Ramos (cell line): ENCODE measurements at regions not wholly inside any gene's neighbourhood (a gene's known extent, or its start where the extent isn't known, plus 50 kb on each side); places are given as distances from the start of the nearest gene placed in this dataset.

Experiments used
- in situ Hi-C: fragments of 300-500 bp; cut with MboI; formaldehyde crosslinking; loops from one replicate; pipeline ENCODE4 v1.14.3; 2022; ENCODE audit warnings: low sequenced_read_pairs; ENCODE audit not compliant: unreplicated experiment

DNA sequence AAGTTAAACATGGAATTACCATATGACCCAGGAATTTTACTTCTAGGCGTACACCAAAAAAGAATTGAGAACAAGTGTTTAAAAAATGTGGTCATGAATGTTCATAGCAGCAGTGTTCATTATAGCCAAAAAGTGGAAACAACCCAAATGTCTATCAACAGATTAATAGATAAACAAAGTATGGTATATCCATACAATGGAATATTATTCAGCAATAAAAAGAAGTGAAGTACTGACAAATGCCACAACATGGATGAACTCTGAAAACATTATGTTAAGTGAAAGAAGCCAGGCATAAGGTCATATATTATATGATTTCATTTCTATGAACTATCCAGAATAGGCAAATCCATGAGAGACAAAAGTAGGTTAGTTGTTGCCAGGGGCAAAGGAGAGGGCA, 141.7 kb upstream of the NAV2 start:
- in situ Hi-C loops, result loop anchor here (25.0 kb wide), 1 partner anchor 566 kb away; no protein-coding TSS in a partner anchor

DNA sequence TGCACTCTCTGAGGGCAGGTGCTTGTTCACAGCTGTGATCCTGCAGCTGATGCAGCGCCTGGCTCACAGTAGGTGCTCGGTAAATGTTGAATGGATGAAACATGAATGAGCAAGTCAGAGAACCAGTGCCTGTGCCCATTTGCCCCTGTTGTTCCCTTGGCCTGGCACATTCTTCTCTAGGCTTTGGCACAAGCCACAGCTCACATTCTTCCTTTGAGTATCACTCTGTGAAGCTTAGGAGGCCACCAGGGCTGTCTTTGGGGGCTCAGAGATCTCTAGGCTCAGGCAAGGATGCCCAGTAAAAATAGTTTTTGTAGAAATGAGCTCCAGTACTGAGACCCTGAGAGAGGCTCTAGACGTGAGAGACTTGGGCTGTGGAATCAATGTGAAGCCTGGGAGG, 144.6 kb upstream of the NAV2 start:
- in situ Hi-C loops, result loop anchor here (10.0 to 25.0 kb wide), 2 partner anchors 337 to 569 kb away; no protein-coding TSS in a partner anchor

DNA sequence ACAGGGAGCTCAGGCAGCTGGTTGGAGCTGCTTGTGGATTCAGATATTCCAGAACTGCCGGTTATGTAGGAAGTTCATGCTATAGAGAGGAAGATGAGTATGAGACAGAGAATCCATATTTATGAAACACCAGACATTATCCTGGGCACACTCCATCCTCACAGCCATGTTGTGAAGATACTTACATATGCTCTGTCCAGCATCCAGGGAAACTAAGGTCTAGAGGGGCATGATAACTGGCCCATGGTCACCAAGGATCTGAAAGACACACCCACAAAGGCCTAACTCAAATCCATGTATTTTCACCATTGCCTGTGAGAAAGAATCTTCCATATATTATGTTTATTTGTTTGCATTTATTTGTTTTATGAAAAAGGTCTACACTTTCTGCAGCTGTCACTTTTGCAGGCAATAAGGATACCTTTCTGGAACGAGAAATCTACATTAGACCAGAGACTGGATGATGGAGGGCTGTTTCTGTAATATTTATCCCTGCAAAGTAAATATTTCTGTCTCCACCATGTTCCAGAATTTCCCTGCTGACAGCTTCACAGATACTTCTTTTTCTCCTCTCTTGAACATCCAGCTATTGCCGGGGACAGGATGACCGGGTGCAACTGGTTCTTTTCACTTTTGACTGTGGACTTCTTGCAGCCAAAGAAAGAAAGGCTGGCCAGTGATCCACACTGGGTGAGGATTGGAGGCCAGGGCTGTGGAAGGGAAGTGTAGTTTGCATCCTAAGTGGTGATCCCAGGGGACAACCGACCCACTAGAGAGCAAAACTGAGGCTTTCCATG, 145.9 kb upstream of the NAV2 start:
- in situ Hi-C loops, result loop anchor here (10.0 to 25.0 kb wide), 2 partner anchors 338 to 571 kb away; no protein-coding TSS in a partner anchor

DNA sequence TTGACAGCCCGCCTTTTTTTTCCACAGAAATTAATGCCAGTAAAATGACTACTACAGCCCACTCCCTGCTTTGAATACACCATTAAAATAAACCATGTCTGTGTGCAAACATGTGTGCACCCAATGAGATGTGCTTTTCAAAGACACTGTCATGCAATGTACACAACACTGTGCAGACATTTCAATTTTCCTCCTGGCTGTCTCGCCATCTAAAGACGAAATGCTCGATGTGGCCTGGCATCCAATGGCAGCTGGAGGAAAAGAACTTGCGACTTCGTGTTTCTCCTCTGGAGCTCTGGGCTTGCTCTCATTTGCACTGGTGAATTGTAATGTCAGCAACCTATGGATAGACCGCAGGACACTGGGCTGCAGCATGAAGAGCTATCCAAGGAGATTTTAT, 147.0 kb upstream of the NAV2 start:
- in situ Hi-C loops, result loop anchor here (10.0 to 25.0 kb wide), 2 partner anchors 339 to 572 kb away; no protein-coding TSS in a partner anchor

DNA sequence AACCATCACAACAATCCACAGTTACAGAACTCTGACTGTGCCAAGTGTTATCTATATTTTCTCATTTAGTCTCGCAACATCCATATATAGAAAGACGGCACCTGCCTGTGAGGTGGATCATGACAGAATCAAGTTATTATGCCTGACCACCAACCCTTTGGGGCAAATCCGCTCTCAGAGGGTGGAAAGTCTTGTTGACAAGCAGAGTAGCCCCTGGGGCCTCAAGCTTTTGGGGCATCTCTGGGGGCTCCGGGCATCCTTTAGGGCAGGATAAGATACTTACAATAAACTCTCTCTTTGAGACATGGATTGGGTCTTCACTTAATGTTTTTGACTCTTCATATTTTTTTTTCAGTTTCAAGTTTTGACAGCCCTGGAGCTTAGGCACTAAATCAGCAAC, 150.5 kb upstream of the NAV2 start:
- in situ Hi-C loops, result loop anchor here (5.0 to 25.0 kb wide), 4 partner anchors 175 to 575 kb away; no protein-coding TSS in a partner anchor

DNA sequence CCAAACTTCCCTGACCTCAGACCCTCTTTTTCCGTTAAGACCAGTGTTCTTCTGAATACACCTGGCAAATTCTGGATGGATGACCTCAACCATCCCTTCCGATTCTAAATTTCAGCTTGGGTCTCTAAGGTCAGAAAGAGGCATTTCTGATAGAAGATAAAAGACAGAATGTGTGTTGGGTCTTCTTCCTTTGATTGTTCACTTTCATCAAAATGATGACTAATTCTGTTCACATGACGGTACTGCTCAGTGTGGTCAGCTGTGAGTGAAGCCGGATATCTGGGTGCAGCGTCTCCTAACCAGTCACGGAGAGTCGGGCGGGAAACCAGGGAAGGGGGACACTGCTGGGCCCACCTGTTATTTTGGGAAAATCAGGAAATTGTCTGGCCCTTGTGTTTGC, 151.6 kb upstream of the NAV2 start:
- in situ Hi-C loops, result loop anchor here (5.0 to 25.0 kb wide), 4 partner anchors 176 to 576 kb away; no protein-coding TSS in a partner anchor

DNA sequence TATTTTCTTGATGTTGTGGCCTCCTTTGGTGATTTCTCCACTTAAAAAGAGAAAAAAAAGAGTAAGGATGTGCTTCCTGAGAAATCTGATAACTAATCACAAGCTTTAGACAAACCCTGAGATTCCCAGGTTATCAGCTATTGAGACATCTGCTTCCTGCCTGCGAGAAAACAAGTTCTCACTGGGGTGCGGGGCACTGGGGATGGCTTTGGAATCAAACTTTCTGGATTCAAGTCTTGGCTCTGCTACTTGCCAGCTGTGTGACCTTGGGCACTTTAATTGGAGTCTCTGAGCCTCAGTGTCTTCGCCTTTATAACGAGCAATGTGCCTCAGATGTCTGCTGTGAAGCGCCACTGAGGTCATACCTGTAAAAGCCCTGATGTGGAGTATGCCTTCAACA, 152.5 kb upstream of the NAV2 start:
- in situ Hi-C loops, result loop anchor here (5.0 to 25.0 kb wide), 4 partner anchors 177 to 577 kb away; no protein-coding TSS in a partner anchor

DNA sequence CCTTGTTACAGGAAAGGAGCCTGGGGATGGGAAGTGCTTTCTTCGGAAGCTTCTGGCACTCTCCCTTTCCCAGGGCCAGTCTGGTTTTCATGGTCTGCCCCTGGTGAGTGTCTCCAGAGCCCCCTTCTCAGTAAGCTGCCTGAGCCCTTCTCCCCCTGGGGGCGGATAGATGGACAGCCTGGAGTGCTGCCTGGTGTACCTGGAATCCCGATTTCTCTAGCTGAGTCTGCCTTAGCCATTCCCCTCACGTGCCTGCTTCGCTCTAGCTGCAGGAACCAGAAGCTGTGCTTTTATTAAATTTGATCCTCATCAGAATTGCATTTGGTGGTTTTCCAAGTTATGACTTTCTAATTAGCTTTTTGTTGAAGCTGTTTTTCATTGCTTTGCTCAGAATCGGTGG, 152.9 kb upstream of the NAV2 start:
- in situ Hi-C loops, result loop anchor here (5.0 to 25.0 kb wide), 5 partner anchors 178 to 578 kb away; no protein-coding TSS in a partner anchor

DNA sequence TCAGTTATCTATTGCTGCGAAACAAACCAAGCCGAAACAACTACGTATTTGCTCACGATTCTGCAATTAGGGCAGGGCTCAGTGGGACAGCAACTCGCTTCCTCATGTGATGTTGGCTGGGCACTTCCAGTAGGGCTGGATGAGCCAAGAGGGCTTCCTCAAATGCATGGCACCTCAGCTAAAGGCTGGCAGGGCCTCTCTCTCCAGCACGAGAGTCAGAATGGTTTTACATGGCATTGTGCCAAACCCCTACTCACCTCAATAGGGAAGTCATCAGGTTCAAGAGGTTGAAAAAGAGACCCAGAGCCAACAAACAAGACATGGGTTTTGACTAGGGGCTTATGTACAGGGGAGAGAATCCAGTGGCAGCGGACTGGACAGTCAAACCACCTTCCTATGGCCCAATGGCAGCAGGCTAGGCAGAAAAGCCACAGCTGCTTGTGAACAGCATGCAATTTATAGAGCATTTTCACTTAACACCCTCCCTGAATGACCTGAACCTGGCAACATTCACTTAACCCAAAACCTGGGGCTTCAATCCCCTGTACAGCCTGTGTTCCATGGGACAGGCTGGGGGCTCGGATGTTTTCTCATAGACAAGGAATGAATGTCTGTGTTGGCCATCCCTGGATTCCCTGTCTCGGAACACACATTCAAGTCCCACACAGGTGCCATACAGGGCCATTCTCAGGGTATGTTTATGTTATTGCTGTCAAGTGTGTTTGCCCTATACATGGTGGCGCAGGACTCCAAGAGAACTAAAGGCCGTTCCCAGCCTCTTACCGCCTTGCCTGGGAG, 154.2 kb upstream of the NAV2 start:
- in situ Hi-C loops, result loop anchor here (5.0 to 25.0 kb wide), 2 partner anchors 486 to 579 kb away; no protein-coding TSS in a partner anchor

DNA sequence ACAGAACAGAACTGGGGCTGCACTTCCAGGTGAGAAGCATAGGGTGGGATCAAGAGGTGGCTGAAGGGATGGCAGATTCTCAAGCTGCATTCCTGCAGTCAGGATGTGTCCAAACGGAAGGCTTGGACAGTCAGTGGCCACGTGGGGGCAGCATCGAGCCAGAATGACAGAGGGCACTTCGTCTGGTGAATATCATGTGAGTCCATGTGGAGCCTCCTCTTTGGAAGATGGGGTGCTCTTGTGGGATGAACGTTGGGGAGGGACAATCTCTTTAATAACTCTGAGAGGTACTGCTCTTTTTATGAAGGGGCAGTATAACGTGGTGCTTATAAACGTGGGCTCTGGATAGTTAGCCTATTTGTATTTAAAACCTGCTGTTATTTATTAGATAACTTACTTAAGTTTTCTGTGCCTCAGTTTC, 154.9 kb upstream of the NAV2 start:
- in situ Hi-C loops, result loop anchor here (5.0 to 25.0 kb wide), 2 partner anchors 485 to 580 kb away; no protein-coding TSS in a partner anchor

DNA sequence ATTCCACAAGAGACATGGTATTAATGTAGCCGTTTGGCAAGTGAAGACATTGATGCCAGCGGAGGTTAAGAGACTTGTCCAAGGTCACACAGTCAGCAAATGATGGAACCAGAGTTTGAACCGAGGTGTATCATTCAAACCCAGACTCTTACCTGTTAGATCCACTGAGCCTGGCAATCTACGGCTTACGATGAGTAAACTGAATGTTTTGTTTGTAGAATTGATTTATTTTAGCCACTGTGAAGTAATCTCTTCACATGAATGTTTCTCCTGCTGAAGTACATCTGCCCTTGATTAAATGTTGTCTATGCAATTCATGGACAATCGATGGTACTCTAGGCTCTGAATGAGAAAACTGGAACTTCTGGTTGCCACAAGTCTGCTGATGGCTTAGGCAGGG, 155.5 kb upstream of the NAV2 start:
- in situ Hi-C loops, result loop anchor here (5.0 to 25.0 kb wide), 2 partner anchors 485 to 580 kb away; no protein-coding TSS in a partner anchor

DNA sequence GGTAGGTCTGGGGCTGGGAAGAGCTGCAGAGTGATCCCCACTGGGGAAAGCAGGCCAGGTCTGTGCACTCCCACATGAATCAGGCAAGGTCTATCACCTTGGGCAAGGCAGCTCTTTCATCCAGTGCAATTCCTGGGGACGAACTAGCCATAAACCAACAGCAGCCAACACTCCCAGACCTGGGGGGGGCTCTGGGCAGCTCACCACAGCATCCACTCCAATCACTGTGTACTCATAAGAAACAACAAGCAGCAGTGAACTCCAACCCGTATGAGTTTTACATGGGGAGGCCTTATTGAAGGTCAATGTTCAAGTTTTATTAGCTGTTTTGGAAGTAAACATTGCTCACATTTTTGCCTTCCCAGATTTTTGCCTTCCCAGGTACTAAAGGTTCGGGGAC, 157.4 kb upstream of the NAV2 start:
- in situ Hi-C loops, result loop anchor here (5.0 to 25.0 kb wide), 2 partner anchors 483 to 582 kb away; no protein-coding TSS in a partner anchor

DNA sequence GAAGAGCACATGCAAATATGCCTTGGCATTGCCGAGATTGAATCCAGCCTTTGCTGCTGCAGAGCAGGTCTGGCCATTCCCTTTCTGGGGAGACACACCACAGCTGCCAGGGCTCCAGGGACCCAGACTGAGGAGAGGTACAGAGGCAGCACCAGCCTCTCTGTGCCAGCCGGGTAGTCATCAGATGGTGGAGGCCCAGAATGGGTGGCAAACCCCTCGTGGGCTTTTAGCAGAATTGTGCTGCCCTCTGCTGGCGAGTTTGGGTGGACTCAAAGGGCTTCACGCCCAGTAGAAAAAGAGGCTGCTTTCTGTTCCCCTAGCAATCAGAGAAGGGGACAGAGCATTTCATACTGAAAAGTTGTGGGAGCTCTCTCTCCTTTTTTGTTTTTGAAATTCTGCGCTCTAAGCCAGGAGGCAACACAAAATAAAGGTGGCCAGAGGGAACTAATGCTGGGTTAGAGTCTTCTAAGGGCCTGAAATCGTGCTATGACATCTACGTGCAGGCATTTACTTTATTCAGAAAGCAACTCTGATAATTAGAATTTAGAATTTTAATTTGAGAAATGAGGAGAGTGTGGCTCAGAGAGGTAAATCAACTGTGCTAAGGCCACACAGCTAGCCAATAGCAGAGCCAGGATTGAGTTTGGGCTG, 158.8 kb upstream of the NAV2 start:
- in situ Hi-C loops, result loop anchor here (25.0 kb wide), 1 partner anchor 583 kb away; no protein-coding TSS in a partner anchor

DNA sequence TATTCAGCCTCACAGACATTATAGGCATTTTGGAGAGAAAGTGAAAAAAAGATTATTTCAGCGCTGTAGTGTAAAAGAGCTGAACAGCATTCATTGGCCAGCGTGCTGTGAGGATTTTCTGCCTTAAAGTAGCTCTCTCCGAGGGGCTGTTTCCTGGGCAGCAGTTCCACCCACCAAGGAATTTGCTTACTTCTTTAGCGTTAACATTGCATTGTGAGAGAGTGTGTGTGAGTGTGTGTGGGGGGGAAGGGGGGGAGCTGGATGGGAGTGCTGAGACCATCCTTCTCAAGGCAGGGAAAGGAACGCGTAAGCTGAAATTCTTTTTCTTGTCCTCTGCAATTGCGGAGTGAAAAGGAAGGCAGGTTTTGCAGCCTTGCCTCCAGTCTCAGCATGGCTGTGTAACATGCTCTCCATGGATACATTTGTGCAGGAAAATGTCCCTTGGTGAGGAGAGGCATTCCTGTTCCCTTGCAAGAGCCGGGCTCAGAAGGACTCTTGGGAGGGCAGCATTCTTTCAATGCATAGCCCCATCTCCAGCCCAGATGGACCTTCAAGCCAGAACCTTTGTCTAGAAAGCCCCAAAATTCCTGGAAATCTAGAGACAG, 159.9 kb upstream of the NAV2 start:
- in situ Hi-C loops, result loop anchor here (25.0 kb wide), 1 partner anchor 585 kb away; no protein-coding TSS in a partner anchor

DNA sequence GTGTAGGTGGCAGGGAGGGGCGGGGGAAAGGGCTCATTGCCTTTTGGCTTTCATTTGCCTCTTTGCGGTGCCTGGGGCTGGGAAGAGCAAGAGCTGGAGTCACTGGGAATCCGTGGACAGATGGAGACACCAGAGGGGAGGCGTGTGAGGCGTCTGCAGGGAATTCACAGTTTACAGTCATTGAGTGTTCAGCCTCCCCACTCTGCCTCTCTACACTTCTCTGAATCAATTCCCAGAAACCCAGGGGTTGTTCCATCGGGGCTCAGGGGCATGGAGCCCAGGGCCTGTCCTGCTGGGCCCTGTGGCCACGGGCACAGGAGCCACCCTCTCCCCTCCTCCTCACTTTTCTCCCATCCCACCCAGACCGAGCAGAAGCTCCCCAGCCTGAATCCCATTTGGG, 160.5 kb upstream of the NAV2 start:
- in situ Hi-C loops, result loop anchor here (25.0 kb wide), 1 partner anchor 585 kb away; no protein-coding TSS in a partner anchor

DNA sequence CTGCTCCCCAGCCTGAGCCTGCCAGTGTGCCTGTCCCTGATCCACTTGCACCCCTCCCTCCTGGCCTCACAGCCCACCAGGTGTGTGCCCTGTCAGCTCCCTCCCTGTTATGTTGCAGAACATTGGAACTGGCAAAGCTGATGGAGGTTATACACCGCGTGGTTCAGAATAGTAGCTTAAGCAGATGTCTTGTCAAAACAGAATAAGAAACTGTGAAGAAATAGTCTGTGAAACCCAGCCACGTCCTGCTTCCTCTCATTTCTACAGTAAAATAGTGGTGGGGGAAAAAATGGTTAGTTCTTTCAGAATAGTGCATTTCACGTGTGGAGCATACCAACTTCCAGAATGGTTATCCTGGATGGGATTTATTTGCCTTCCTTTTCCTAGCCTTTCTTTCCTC, 161.2 kb upstream of the NAV2 start:
- in situ Hi-C loops, result loop anchor here (25.0 kb wide), 1 partner anchor 586 kb away; no protein-coding TSS in a partner anchor

DNA sequence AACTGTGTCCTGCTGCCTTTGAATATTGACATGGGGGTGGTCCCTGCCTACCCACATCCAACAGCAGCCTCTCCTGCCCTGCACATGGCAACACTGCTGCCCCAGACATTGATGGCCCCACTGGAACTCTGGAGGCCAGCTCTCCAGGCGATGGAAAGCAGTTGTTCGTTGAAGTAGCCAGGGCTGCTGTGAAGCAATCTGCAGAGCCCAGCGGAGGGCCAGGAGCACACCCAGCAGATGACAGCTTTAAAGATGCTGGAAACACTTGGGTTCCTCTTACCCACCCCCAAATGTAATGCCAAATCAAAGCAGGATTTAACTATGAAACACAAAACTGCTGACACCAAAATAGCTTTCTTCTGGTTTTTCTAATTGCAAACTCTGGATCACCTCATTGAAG, 165.6 kb upstream of the NAV2 start:
- in situ Hi-C loops, result loop anchor here (5.0 kb wide), 1 partner anchor 230 kb away; no protein-coding TSS in a partner anchor

DNA sequence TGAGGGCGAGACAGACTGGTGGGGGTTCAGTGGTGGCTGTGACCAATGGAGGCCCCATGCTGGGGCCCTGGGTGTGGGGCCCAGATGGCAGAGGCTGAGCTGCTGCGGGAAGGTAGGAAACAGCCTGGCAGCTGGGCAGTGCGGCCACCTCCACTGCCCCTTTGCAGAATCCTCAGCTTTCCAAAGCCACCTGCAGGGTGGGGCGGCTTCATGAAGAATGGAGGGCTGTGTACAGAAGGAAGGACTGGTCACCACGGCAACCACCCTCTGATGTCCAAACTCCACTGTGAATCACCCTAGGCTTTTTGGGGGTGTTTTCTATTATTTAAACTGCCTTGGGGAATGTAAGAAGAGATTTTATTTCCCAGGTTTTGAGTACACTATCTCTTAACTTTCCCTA, 166.3 kb upstream of the NAV2 start:
- in situ Hi-C loops, result loop anchor here (5.0 kb wide), 1 partner anchor 229 kb away; no protein-coding TSS in a partner anchor

DNA sequence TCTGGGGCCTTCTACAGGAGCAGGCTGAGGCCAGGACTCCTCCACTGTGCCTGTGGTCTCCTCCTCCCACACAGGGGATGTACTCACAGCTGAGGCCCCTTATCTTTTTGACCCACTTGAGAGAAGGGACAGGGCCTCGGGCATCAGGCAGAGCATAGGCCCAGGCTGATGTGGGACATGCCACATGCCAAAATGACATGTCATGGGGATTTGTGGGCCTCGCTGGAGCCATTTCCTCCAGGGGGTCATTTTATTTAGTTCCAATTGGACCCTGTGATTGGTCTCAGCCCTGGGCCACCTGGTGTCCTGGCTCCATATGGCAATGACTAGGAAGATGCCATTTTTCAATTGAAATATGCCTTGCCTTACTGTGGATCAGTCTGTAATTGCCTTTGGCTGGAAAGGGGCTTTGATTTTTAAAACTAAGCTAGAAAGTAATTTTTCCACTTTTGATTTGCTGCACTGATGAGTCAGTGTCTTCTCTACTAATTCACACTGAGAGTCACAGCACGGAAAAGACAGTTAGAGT, 171.1 kb upstream of the NAV2 start:
- in situ Hi-C loops, result no loop called here
